BJ (cell line): ENCODE measurements at regions not wholly inside any gene's neighbourhood (a gene's known extent, or its start where the extent isn't known, plus 50 kb on each side); places are given as distances from the start of the nearest gene placed in this dataset.

Source experiments
- CTCF ChIA-PET: fragments of 350-600 bp; formaldehyde crosslinking; extraction: SDS; loops from one replicate; lab custom pipeline; 2021; ENCODE audit warnings: antibody characterized with exemption, inconsistent platforms; lab: Yijun Ruan, JAX
- POLR2A ChIA-PET: fragments of 300-600 bp; sonication (Branson Sonifier 250); formaldehyde crosslinking; extraction: SDS; loops from one replicate; lab custom pipeline; 2021; ENCODE audit warnings: antibody characterized with exemption; lab: Charles Lee
- DNase-seq: peaks from one replicate; pipeline ENCODE4 v3.0.0-alpha.2; 2011; ENCODE audit warnings: low read depth
- H3K27me3 ChIP-seq: 2 replicates; pipeline ENCODE4 v1.6.0; 2011; ENCODE audit warnings: low read length; ENCODE audit not compliant: control insufficient read depth, insufficient read depth
- H3K36me3 ChIP-seq: 2 replicates; pipeline ENCODE4 v1.5.1; 2011; ENCODE audit warnings: low read length; ENCODE audit not compliant: control insufficient read depth, insufficient read depth
- H3K4me3 ChIP-seq: 2 replicates; pipeline ENCODE4 v1.5.1; 2011; ENCODE audit warnings: low read depth, mild to moderate bottlenecking, control low read depth, low read length
- TF ChIP-seq, protein P1 (sequence below): IDR thresholded peaks from 2 replicates; pipeline ENCODE4 v1.5.1; 2011; ENCODE audit warnings: low read depth, mild to moderate bottlenecking, control low read depth, inconsistent platforms, low read length, moderate library complexity; ENCODE audit not compliant: insufficient read depth

DNA sequence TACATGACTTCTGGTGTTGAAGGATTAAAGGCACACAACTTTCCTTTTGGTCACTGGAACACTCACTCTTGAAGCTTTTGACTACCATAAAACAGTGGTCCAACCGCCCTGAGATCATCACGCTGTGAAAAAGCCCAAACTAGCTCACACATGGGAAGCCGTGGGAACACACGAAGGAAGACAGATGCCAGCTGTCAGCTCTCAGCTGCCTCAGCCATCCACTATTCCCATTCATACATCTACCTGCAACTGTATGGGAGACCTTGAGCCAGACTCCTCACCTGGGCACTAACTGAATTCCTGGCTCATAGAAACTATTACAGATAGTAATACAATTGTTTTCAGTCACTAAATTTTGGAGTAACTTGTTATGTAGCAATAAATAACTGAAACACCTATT is 246.1 kb downstream of the MSX2 start:
- H3K36me3 ChIP-seq: no peaks in the 10 kb centered on the region
- POLR2A ChIA-PET: no interaction called here
- H3K27me3 ChIP-seq: no peaks in the 10 kb centered on the region
- H3K4me3 ChIP-seq: no peak overlapping the region
- no peak for DNase-seq
- CTCF ChIA-PET: no interaction called here
- TF ChIP-seq, protein P1, sequence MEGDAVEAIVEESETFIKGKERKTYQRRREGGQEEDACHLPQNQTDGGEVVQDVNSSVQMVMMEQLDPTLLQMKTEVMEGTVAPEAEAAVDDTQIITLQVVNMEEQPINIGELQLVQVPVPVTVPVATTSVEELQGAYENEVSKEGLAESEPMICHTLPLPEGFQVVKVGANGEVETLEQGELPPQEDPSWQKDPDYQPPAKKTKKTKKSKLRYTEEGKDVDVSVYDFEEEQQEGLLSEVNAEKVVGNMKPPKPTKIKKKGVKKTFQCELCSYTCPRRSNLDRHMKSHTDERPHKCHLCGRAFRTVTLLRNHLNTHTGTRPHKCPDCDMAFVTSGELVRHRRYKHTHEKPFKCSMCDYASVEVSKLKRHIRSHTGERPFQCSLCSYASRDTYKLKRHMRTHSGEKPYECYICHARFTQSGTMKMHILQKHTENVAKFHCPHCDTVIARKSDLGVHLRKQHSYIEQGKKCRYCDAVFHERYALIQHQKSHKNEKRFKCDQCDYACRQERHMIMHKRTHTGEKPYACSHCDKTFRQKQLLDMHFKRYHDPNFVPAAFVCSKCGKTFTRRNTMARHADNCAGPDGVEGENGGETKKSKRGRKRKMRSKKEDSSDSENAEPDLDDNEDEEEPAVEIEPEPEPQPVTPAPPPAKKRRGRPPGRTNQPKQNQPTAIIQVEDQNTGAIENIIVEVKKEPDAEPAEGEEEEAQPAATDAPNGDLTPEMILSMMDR: no peak

DNA sequence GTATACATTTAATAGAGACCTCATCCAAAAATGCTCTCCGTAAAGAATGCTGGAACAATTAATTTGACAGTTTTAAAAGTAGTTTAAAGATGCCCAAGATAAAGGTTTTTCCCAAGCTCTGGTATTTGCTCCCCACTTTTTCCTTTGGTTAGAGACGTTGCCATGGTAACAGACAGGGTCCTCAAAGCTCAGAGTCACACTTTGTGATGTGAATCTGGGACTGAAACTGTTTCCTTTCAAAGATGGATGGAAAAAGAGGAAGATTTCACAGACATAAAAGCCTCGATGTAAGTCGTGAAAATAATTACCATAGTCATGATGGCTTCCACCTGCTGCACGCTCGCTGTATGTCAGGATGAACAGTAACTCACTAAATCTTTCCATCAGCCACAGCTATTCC is 229.5 kb downstream of the MSX2 start:
- ChIA-PET CTCF (interaction anchor here (1.1 to 1.6 kb wide), 2 partner anchors 10 to 491 kb away, joined by 3 to 4 read pairs; partner anchors contain the start of gene DRD1), POLR2A (no interaction called here)
- Histone ChIP-seq H3K36me3 (no peaks in the 10 kb centered on the region), H3K4me3 (no peak overlapping the region), H3K27me3 (no peaks in the 10 kb centered on the region)
- TF ChIP-seq, protein P1: no peak
- no peak for DNase-seq

DNA sequence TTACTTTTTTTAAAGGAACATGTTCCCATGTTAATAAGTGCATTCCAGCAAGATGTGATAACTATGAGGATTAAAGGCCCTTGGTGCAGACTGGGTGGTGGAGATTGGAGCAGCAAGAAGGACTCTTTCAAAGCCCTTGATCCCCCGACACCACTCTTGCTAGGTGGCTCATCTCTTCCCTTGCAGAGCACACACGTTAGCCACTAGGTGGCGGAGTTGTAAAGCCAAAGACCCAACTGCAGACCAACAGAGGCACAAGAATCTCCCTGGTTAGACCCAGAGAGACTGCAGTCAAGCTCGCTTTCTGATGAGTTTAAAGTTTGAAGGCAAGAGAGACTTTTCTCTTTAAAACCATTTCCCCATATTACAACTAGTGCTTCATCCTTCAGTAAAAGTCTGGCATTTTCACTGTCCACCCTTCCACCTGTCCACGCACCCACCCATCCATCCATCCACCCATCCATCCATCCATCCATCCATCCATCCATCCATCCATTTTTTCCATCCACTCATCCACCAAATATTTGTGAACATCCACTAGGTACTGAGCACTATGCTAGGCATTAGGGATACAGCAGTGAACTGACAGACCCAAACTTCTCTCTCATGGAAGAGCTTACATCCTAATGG is 226.9 kb downstream of the MSX2 start:
- TF ChIP-seq, protein P1: peak; percentile 89
- Histone ChIP-seq H3K27me3 (no peaks in the 10 kb centered on the region), H3K4me3 (no peak overlapping the region), H3K36me3 (no peaks in the 10 kb centered on the region)
- peak; percentile 6 for DNase-seq
- CTCF ChIA-PET: interaction anchor here (0.9 to 1.3 kb wide), 2 partner anchors 26 to 493 kb away, joined by 4 to 5 read pairs; partner anchors contain the start of gene DRD1
- POLR2A ChIA-PET: no interaction called here

DNA sequence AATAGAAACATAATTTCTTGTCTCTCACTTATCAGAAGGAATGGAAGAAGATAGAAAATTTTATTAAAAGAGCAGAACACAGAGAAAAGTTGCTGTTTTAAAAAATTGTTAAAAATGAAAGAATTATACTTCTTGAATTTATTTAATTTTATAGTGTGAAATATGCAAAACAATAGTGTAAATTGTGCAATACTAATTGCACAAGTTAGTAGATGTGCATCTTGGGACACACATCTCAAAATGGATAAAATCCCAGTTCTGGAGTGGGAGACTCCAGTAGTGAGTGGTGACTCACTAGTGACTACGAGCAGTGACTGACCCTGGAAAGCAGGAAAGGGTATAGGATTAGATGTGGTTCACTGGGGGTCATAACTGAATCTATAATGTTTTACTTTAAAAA is 223.2 kb downstream of the MSX2 start:
- Histone ChIP-seq H3K27me3 (no peaks in the 10 kb centered on the region), H3K36me3 (no peaks in the 10 kb centered on the region), H3K4me3 (no peak overlapping the region)
- TF ChIP-seq, protein P1: no peak
- DNase-seq: no peak
- ChIA-PET POLR2A (no interaction called here), CTCF (interaction anchor here (0.6 kb wide), 1 partner anchor 550 kb away, joined by 3 read pairs; no protein-coding TSS in a partner anchor)

DNA sequence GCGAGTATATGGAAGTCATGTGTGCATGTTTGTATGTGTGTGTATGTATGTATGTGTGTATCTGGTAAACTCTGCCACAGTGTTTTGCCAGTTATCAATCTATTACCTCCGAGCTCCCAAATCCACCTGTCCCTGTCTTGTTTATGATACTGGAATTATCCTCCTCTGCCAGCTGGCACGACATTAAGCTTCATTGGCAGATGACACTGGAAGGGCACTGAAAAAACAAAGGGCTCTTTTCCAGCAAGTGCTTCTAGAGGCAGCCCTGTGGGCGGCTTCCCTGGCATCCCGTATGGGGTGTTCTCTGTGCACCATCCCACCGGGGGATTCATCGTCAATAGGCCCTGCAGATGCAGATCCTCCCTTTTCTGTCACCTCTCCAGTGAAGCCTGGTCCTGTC is 221.5 kb downstream of the MSX2 start:
- Histone ChIP-seq H3K27me3 (no peaks in the 10 kb centered on the region), H3K36me3 (no peaks in the 10 kb centered on the region), H3K4me3 (no peak overlapping the region)
- DNase-seq: no peak
- TF ChIP-seq, protein P1: no peak
- POLR2A ChIA-PET: no interaction called here
- CTCF ChIA-PET: interaction anchor here (0.6 kb wide), 1 partner anchor 575 kb away, joined by 3 read pairs; no protein-coding TSS in a partner anchor
